GM23248 (cell line): ENCODE measurements at regions not wholly inside any gene's neighbourhood (a gene's known extent, or its start where the extent isn't known, plus 50 kb on each side); places are given as distances from the start of the nearest gene placed in this dataset.
"Not testable (repeated sequence)": the region's sequence is repeated elsewhere in the genome, so short reads cannot be mapped to it uniquely, and the experiment has no call there.

Source experiments
- EZH2 ChIP-seq: fragments of 200-600 bp; sonication (generic); IDR thresholded peaks from 2 replicates; pipeline ENCODE4 v1.6.1; 2018; ENCODE audit warnings: antibody characterized with exemption, mild to moderate bottlenecking; ENCODE audit not compliant: insufficient read depth, poor library complexity, severe bottlenecking
- EZH2phosphoT487 ChIP-seq: fragments of 200-600 bp; sonication (generic); IDR thresholded peaks from 2 replicates; pipeline ENCODE4 v1.6.1; 2018; ENCODE audit warnings: antibody characterized with exemption, moderate library complexity, mild to moderate bottlenecking, low read depth; ENCODE audit not compliant: insufficient read depth

DNA sequence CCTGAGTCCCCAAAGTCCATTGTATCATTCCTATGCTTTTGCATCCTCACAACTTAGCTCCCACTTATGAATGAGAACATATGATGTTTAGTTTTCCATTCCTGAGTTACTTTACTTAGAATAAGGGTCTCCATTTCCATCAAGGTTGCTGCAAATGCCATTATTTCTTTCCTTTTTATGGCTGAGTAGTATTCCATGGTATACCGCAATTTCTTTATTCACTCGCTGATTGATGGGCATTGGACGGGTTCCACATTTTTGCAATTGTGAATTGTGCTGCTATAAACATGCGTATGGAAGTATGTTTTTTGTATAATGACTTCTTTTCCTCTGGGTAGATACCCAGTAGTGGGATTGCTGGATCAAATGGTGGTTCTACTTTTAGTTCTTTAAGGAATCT lies 69.7 kb downstream of the RPL22L1 start:
- not testable (repeated sequence) for TF ChIP-seq EZH2, EZH2phosphoT487
